NCI-H748 treated with DMSO at 0.1 percent for 48 hours (cell line): ENCODE measurements at regions not wholly inside any gene's neighbourhood (a gene's known extent, or its start where the extent isn't known, plus 50 kb on each side); places are given as distances from the start of the nearest gene placed in this dataset.
A peak's percentile ranks its signal among the peaks of the same experiment; 100 is the strongest.

Source experiments
- DNase-seq: peaks from one replicate; lab custom pipeline; 2025; lab: John Stamatoyannopoulos, UW

DNA sequence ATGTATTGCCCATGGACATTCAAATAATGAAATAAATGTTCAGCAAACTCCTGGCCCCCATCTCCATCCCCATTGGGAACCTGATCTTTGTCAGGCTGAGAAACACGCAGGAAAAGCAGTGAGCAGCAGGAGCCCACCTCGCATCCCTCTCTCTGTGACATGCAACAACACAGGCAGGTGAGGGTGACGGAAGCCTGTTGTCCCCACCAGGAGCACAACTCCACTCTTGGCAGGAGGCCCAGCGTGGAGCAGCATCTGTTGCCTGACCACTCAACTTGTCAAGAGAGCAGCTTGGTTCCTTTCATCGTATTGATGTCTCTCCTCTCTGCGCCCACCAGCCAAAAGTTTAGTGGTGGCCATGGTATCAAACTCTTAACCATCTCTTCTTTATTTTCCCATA, 586.9 kb upstream of the ARID1B start:
- peak; percentile 18 for DNase-seq

DNA sequence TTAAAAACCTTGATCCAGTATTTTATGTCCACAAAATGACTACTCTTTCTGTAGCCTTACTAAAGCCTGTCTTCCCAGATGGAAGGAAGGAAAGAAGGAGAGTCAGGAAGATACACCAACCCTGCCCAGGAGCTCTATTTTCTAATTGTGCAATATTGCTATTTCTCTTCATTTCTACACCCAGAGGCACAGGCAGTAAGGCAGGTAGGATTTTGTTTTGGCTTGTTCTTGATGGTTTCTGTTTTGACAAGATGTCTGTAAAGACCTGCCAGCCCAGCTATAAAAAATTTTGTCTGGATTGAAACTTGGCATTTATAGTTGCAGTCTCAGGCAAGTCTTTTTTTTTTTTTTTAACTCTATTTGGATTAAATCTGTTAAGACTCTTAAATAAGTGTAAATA, 587.5 kb upstream of the ARID1B start:
- no peak for DNase-seq

DNA sequence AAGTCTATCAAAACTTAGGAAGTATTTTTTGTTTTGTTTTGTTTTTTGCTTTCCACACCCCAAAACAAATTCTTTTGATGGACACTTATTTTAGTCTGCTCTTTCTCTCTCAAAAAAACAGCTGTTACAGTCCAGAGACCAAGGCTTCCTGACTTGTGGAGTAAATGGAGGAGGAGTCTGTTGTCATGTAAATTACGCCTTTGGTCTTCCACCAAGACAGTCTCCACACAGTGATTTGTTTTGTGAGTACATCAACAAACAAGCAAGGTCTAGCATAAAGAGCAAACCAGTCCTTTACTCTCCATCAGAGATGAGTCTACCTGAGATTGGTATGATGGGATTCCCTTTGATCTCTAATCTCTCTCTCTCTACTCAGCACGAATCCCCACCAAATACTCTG, 588.0 kb upstream of the ARID1B start:
- DNase-seq, result no peak

DNA sequence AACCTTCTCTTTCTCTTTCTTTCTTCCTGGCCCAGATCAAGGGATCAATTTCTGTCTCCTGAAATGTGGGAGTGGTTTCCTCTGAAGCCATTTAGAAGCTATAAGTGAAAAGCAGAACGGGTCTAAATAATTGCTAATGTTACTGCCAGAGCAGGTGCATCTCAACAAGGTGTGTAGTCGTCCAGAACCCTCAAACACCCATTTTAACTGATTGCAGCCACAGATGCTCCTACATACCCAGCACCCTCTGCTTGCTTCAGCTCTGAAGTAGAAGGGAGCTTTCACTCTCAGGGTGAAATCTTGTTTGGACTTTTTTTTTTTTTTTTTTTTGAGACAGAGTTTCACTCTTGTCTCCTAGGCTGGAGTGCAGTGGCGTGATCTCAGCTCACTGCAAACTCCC, 592.1 kb upstream of the ARID1B start:
- DNase-seq, result peak; percentile 20

DNA sequence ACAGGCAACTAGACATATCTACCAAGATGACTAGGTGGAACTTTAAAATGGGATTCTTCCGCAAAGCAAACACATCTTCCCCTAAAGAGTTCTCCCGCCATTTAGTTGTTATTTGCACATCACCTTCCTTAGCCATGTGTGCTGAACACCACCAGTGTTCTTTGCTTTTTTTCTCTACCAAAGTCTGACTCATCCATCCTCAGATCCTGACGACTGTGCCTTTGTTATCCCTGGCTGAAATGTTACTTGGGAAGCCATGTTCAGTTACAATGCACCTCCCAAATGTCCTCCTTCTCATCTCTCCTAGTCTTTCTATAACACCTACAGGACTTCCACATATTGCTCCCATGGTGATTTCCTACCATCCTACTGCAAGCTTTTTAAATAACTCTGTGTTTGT, 593.5 kb upstream of the ARID1B start:
- DNase-seq, result no peak

DNA sequence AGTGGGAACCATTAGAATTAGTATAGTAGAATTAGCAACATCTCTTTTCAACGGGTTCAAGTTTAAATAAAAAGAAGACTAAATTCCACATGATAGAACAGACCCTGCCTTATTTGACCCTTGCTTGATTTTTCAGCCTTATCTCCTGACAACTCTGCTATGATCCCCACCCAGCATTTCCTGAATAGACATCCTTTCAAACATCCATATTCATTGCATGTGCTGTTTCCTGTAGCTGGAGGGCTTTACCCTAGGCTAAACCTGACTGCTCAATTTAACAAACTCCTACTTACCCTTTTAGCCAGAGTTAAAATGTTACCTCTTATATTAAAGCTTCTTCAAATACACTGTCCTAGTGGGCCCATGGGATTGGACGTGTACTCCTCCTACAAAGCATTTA, 594.8 kb upstream of the ARID1B start:
- no peak for DNase-seq

DNA sequence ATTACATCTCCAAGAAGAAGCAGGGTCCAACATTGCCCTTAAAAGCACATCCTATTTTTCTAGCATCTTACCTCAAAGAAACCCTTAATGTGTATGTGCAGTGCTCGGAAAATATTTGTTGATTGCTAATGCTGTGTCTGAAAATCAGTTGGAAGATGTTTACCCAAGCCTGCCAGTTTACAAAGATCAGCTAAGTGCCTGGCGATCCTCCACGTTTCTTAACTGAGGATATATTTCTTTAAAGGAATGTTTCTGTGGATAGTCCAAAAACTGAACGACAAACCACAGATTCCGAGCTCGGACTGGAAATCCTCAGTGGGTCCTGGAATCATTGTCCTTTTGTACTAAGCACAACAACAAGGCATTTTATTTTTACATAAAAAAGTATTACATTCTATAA, 595.7 kb upstream of the ARID1B start:
- DNase-seq, result no peak

DNA sequence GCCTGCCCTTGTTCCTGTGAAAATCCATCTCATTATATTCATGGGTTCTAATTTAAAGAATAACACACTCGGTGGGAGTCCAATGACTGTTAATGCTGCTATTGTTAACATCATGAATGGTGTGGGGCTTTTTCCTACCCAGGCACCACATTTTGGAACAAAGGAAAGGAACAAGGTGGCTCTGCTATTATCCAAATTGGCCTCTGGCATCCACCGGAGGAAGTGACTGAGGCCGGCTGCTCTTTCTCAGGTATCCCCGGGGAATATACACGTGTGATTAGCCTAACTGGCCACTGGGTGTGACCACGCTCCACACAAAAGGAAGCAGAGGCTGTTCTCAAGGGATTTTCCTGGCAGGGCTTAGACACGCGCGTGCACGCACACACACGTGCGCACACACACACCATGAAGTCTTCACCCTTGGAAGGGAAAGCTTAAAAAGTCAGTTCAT, 601.2 kb upstream of the ARID1B start:
- peak; percentile 94 for DNase-seq

DNA sequence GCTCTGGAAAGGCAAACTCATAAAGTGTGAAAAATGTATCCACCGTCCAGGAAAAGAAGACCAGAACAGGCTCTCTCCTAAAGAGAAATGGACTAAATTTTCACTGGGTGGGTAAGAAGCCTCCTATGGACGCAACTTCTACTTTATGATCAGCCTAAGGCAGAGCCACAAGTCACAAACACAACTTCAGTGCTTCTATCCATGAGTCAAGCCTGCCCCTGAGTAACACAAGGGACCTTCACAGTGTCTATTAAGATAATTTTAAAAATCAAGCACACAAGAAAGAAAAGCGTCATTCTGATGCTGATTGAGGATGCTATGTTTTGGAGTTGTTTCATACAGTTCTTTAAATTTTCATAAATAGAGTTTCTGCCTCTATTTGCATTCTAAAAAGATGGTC, 601.7 kb upstream of the ARID1B start:
- DNase-seq, result peak; percentile 77

DNA sequence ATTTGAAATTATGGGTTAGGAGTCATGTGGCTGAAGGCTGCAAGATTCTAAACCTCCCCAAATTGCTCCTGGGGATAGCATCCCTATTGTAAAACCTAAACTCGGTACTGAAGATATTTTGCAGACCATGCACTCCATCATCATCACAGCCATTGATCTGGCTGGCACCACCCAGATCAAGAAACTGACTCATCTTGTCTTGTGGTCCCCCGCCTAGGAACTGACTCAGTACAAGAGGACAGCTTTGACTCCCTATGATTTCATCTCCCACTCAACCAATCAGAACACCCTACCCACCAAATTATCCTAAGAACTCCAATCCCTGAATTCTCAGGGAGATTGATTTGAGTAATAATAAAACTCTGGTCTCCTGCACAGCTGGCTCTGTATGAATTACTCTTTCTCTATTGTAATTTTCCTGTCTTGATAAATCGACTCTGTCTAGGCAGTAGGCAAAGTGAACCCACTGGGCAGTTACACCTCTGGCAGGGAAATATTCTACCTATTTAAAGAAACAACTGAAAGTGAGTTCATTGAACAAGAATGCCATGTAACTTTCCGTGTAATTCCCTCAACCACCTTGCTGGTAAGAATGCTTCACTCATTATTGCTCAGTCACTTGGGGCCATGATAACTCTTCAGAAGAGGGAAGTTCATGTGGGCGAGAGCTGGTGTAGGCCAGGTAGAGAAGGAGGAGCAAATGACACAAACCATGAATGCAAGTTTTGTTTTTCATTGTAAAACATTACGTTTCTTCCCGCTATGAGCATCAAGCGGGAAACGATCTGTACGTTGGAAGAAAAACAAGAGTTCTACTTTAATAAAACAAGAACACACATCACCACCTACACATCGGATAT, 602.9 kb upstream of the ARID1B start:
- DNase-seq, result no peak

DNA sequence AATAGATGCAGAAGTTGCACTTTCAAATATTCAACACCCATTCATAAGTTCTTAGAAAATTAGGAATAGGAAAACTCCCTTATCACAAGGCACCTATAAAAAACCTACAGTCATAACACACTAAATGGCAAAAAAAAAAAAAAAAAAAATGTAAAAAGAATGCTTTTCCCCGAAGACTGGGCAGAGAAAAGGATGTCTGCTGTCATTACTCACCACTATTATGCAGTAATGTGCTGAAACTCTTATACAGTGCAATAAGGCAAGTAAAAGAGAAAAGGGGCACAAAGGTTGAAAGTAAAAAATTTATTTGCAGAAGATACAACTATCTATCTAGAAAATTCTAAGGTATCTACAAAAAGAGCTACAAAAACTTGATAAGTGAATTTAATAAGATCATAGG, 607.8 kb upstream of the ARID1B start:
- DNase-seq, result no peak

DNA sequence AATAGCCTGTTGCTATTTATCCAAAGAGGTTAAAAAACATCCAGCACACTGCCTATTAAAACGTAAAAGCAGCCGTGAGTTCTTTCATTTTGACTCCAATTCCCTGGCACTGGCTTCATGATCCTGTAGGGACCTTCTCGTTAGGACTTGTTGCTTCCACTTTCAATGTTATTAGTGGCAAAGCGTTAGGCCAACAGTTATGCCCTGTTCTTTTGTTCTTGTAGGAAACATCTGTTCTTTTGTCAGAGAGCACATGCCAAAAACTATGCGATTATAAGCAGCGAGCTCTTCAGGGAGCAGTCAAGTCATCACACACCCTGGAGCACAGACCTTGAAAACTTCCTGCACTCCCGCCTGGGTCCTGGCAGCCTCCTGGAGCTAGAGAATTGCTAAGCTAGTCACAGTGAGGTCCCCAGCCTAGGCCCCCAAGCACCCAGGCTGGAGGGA, 609.5 kb upstream of the ARID1B start:
- DNase-seq, result no peak

DNA sequence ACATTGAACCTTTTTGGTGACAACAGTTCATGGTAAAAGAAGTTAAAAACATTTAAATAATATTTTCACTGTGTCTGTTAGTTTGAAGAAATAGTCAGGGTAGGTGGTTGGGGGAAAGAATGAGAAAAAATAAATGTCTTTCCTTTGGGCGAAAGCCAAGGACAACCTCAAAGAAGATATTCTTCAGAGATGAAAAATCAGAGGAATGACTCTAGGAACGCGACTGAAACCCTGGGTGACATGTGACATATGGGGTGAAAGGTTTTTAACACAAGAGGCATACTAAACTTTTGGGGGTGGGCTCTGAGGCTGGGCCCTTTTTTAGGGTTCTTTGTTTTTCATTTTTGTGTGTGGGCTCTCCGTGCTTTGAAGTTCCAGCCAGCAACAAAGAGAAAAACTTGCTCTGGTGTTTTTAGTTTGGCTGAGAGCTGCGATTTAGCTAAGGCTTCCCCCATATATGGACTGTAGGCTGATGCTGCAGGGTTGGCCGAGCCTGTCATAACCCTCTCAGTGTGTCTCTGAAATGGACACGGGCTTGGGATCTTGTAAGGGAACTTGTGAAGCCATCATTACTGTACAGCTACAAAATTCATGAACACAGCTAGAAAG, 610.1 kb upstream of the ARID1B start:
- DNase-seq, result no peak

DNA sequence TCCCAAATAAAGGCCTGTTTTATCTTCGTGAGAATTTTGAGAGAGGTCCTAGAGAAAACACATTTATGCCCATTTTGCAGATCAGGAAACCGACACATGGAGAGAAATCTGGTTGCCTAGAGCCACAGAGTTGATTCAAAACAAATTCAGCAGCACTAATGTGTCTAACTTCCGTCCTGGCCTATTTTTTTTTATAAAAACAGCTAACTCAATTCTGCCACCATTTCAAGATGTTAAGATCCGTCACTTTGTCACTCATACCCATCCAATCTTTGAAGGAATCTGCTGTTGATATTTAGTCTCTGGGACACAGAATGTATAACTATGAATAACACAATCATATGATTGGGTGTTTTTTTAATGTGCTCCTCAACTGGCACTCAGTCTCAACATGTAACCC, 611.1 kb upstream of the ARID1B start:
- no peak for DNase-seq

DNA sequence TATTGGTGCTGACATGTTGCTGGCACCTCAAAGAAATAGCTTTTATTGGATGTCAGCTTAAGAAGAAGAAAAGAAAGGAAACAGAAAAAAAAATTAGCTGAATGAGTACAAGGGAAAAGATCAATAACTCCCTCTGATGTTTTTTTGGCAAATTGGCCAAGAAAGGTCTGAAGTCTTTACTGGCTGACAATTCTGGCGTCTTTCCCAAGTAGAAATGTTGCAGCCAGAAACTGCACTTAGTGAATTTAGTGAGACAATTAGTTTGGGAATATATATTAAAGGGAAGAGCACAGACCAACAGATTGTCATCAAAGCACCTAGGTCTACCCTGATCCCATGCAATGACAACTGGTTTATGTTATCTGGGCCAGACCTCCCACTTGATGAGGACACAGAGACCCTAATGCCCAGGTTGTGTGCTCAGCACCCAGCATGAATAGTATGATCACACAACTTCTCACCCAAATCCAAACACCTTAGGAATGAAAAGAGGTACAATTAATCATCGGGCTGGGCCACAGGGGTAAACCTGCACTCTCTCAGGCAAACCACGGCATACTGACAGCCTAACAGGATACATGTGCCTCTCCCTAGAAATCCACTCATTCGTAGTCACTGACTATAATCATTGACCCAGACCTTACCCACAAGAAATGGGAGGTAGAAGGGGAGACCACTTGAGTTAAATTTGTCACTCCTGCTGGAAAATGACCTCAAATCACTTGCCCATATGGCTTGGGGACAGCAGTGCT, 612.3 kb upstream of the ARID1B start:
- no peak for DNase-seq

DNA sequence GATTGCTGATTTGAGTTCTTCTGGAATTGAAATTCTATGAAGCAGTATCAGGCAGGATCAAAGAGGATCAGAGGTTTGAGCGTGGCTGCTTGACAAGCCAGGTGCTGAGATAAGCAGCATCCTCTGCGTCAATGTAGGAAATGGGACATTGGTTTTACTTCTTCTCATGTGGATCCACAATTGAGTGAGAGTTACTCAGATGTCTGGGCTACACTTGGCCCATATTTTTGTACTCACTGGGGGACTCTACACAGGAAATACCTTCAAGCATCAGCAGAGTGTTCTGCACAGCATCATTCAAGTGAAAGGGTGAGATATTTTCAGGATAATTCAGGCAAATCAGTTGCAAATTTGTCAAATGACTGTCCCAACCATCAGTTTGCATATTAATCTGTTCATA, 613.9 kb upstream of the ARID1B start:
- DNase-seq, result no peak

DNA sequence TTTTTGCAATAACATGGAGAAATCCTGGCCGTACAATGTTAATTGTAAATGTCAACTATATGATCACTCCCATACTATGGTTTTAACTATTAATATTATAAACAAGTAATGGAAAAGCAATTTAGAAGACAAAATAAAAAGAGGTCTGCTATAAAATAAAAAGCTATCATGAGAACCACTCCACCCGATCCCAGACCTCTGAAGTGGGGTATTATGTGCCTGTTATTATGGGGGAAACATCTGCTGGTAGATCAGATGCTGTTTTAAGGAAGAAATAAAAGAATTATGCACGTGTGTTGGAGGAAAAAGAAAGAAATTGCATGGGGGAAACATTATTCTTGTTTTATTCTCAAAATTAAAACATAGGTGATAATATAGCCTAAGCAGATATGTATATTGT, 615.7 kb upstream of the ARID1B start:
- DNase-seq, result no peak

DNA sequence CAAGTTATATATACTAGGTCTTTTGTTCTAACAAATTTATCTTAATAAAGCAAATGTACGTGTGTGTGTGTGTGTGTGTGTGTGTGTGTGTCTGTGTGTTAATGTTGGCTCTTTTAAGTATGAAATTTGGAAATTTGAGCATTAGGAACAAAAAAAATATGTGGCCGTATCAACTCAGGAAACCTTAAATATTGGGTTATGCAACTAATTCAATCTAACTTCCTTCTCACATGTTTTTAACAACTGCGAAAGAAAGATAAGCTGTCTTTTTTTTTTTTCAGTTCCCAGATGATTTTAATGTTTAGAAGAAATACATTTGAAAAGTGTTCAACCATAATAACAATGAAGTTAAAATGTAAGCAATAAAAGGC, 616.4 kb upstream of the ARID1B start:
- no peak for DNase-seq

DNA sequence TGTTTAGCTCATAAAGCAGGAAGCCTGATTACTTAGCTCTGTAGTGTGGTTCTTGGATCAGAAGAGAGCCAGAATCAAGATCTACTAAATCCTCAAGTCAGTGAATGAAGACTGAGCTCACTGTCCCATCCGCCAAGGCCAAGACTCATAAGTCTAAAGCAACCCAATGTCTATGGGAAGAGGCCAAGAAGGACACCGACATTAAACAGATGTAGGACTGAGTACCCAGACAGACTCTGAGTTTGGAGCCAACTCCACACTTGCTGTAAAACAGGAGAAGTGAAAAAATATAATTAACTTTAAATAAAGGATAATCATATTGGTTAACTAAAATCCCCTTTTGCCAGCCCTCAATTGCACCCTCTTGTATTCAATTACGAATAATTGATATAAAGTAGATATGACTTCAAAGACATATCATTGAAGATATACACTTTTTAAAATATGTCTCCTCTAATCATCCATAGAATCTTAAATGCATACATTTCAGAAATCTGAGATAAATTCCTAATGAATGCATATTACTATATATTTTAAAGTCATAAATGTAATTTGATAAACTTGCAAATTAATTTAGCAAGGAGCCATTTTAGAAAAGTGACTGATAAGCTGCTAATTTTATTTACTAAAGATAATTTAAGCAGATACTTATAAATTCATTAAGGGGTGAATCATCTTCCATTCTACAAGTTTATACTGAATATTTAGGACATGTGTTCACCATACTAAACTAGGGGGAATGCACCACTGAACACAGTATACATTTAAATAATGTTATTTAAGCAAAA, 617.0 kb upstream of the ARID1B start:
- DNase-seq, result no peak

DNA sequence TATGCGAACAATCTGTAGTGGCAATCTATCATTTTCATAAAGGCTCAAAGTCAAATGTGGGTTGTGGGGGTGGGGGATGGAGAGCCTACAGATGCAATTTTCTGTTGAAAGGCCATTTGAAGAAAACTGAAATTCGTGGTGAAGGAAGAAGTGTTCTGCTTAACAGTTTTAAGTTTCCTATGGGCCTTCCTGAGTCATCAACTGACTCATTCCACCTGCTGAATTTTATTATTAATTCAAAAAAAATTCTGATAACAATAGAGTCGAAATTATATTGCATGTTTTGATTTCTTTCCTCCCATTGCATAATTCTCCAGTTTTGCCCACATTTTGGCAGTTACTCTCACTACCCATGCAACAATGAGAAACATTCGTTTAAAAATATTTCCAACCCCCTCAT, 622.3 kb upstream of the ARID1B start:
- DNase-seq, result no peak

DNA sequence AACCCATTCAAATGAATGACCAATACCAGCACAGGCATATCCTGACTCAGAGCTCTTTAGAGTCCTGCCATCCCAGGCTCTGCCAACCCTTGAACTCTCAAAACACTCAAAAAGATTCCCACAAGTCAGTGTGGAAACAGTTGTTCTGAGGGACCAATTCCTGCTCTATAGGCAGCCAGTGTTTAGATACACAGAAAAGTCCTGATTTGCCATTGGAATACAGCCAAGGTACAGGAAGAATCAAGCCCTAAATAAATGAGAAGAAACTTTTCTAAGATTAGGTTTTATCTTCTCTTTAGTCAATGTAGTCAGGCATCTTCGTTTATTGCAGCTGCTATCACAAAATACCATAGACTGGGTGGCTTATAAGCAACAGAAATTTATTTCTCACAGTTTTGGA, 626.8 kb upstream of the ARID1B start:
- no peak for DNase-seq

DNA sequence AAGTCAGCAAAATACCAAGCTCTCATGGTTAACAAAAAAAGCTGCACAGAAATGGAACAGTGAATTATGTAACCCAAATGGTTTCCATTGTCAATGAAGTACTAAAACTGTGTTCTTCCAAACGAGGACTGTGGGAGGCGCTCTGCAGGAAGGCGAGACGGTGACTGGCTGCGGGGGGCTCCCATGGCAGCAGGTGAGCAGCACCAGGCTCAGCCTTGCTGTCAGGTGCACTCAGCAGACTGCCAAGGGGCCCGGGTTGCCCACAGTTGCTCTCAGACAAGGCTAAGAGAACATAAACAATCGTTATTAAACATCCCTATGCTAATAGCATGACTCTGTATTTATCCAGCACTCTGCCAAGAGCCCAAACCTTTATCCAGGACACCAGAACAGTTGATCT, 630.3 kb upstream of the ARID1B start:
- no peak for DNase-seq
